HFFc6 (cell line): ENCODE measurements at regions not wholly inside any gene's neighbourhood (a gene's known extent, or its start where the extent isn't known, plus 50 kb on each side); places are given as distances from the start of the nearest gene placed in this dataset.

Experiments used
- DNase-seq: peaks from one replicate; pipeline ENCODE4 v3.0.0-alpha.2; 2018
- H3K27ac Mint-ChIP-seq: 2 replicates; pipeline ENCODE4 v1.8.0; 2020; ENCODE audit warnings: mild to moderate bottlenecking, mixed read lengths
- H3K27me3 Mint-ChIP-seq: 2 replicates; pipeline ENCODE4 v1.8.0; 2021; ENCODE audit warnings: mild to moderate bottlenecking, moderate library complexity, mixed read lengths; ENCODE audit not compliant: insufficient read depth
- H3K36me3 Mint-ChIP-seq: 2 replicates; pipeline ENCODE4 v1.8.0; 2021; ENCODE audit warnings: low read depth, mixed read lengths
- H3K4me1 Mint-ChIP-seq: 2 replicates; pipeline ENCODE4 v1.8.0; 2020; ENCODE audit warnings: low read depth, mixed read lengths
- H3K4me3 Mint-ChIP-seq: 2 replicates; pipeline ENCODE4 v1.8.0; 2020; ENCODE audit warnings: mild to moderate bottlenecking, moderate library complexity, mixed read lengths
- H3K9me3 Mint-ChIP-seq: 2 replicates; pipeline ENCODE4 v1.8.0; 2020; ENCODE audit warnings: mild to moderate bottlenecking, mixed read lengths
- CTCF ChIP-seq: fragments of 200-600 bp; sonication (generic); IDR thresholded peaks from 2 replicates; pipeline ENCODE4 v1.5.0; 2021; ENCODE audit warnings: antibody characterized with exemption, mild to moderate bottlenecking

GRCh38 chr21:15141261-15141970 is 76.6 kb upstream of the NRIP1 start:
- no peak for TF ChIP-seq CTCF
- no peaks in the 10 kb centered on the region for H3K36me3 Mint-ChIP-seq
- no peaks in the 10 kb centered on the region for H3K9me3 Mint-ChIP-seq
- H3K4me3 Mint-ChIP-seq = no peak overlapping the region
- H3K27me3 Mint-ChIP-seq = peaks cover 3% of the 10 kb centered on the region
- H3K4me1 Mint-ChIP-seq = no peaks in the 10 kb centered on the region
- no peak for DNase-seq
- no peak overlapping the region for H3K27ac Mint-ChIP-seq

- no peaks in the 10 kb centered on the region for H3K36me3 Mint-ChIP-seq
- DNase-seq = no peak
- TF ChIP-seq CTCF = no peak
- H3K9me3 Mint-ChIP-seq = no peaks in the 10 kb centered on the region
- H3K27ac Mint-ChIP-seq = no peak overlapping the region
- H3K27me3 Mint-ChIP-seq = peaks cover 3% of the 10 kb centered on the region
- no peaks in the 10 kb centered on the region for H3K4me1 Mint-ChIP-seq
- H3K4me3 Mint-ChIP-seq = no peak overlapping the region
These were observed 79.2 kb upstream of the NRIP1 start for GRCh38 chr21:15144026-15144425.

- no peak for DNase-seq
- TF ChIP-seq CTCF = no peak
These were observed 83.6 kb upstream of the NRIP1 start for GRCh38 chr21:15148437-15148836.

GRCh38 chr21:15149600-15150224 is 84.9 kb upstream of the NRIP1 start:
- no peaks in the 10 kb centered on the region for H3K4me1 Mint-ChIP-seq
- peaks cover 2% of the 10 kb centered on the region; the same call in 1 of the 2 replicates for H3K27me3 Mint-ChIP-seq
- no peak for DNase-seq
- no peak overlapping the region for H3K4me3 Mint-ChIP-seq
- no peak for TF ChIP-seq CTCF
- H3K27ac Mint-ChIP-seq = no peak overlapping the region
- no peaks in the 10 kb centered on the region for H3K36me3 Mint-ChIP-seq
- H3K9me3 Mint-ChIP-seq = no peaks in the 10 kb centered on the region

More at GRCh38 chr21:15148437-15148836, 83.6 kb upstream of the NRIP1 start:
- Mint-ChIP-seq H3K9me3 (no peaks in the 10 kb centered on the region), H3K27me3 (peaks cover 2% of the 10 kb centered on the region; the same call in 1 of the 2 replicates), H3K36me3 (no peaks in the 10 kb centered on the region), H3K4me3 (no peak overlapping the region), H3K27ac (no peak overlapping the region), H3K4me1 (no peaks in the 10 kb centered on the region)

- Mint-ChIP-seq H3K36me3 (no peaks in the 10 kb centered on the region), H3K27ac (no peak overlapping the region), H3K4me1 (no peaks in the 10 kb centered on the region), H3K9me3 (no peaks in the 10 kb centered on the region), H3K27me3 (peaks cover 2% of the 10 kb centered on the region; the same call in 1 of the 2 replicates), H3K4me3 (no peak overlapping the region)
- TF ChIP-seq CTCF = no peak
- DNase-seq = no peak
These were observed 86.7 kb upstream of the NRIP1 start for GRCh38 chr21:15151385-15152103.
